HepG2 (cell line): ENCODE measurements at regions not wholly inside any gene's neighbourhood (a gene's known extent, or its start where the extent isn't known, plus 50 kb on each side); places are given as distances from the start of the nearest gene placed in this dataset.

Experiments
- ATRX ChIP-seq: sonication (generic); formaldehyde crosslinking; IDR thresholded peaks from 2 replicates; pipeline ENCODE4 v1.4.0; 2020; ENCODE audit warnings: missing genetic modification reagents, borderline replicate concordance
- MAZ ChIP-seq, 2 experiments: sonication (generic) in 1 of 2; formaldehyde crosslinking in 1 of 2; IDR thresholded peaks; 2 replicates each; pipeline versions ENCODE4 v1.5.0 to v1.6.1; 2012 to 2020; ENCODE audit warnings: low read depth in 2 of 2, mild to moderate bottlenecking in 2 of 2, borderline replicate concordance in 1 of 2, improper control_type of control experiment in 1 of 2, low read length in 1 of 2, missing genetic modification reagents in 1 of 2, moderate library complexity in 1 of 2
- TBL1XR1 ChIP-seq: fragments of 150-350 bp; IDR thresholded peaks from 2 replicates; pipeline ENCODE4 v1.6.1; 2014; ENCODE audit warnings: borderline replicate concordance, low read length; ENCODE audit not compliant: partially characterized antibody
- ZBTB3 ChIP-seq: sonication (generic); formaldehyde crosslinking; IDR thresholded peaks from 2 replicates; pipeline ENCODE4 v1.4.0; 2020; ENCODE audit warnings: low read depth, mild to moderate bottlenecking, moderate library complexity, missing genetic modification reagents, borderline replicate concordance
- ZNF629 ChIP-seq: sonication (generic); formaldehyde crosslinking; conservative IDR thresholded peaks from 2 replicates; pipeline ENCODE4 v1.5.0; 2020; ENCODE audit warnings: missing genetic modification reagents

- no peak for TF ChIP-seq TBL1XR1
- no peak for TF ChIP-seq ZBTB3 (CRISPR knock-in tag)
- TF ChIP-seq ZNF629 = no peak
- no peak for TF ChIP-seq ATRX
- TF ChIP-seq MAZ (IDR thresholded peaks at IDR 0.05; ENCODE audit: borderline replicate concordance, low read depth, low read length) = no peak
- no peak for TF ChIP-seq MAZ (CRISPR knock-in tag; IDR thresholded peaks at IDR 0.05; ENCODE audit: low read depth)
These were observed 347.3 kb downstream of the MFSD1 start for GRCh38 chr3:159149131-159149530.
